ENCODE measurements at regions not wholly inside any gene's neighbourhood (a gene's known extent, or its start where the extent isn't known, plus 50 kb on each side); places are given as distances from the start of the nearest gene placed in this dataset.
"Not testable (repeated sequence)": the region's sequence is repeated elsewhere in the genome, so short reads cannot be mapped to it uniquely, and the experiment has no call there.

DNA sequence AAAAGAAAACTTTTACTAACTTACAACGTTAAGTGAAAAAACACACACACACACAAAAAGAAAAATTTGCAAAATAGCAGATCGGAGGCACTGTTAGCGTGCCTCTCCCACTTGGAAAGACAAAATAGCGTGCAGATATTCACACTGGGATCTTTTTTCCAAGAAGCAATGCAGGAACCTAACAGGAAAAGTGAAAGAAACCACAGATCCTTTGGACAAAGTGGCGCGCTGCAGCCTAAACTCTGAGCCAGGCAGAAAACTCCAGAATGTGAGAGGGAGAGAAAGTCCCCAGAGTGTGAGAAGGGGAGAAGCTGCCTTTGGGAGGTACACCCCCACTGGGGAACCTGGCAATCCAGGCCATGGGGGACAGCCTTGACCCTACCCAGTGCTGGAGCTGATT lies 70.7 kb upstream of the SERPINE2 start:
- DNase-seq (ENCODE audit: low spot score) = no peak

DNA sequence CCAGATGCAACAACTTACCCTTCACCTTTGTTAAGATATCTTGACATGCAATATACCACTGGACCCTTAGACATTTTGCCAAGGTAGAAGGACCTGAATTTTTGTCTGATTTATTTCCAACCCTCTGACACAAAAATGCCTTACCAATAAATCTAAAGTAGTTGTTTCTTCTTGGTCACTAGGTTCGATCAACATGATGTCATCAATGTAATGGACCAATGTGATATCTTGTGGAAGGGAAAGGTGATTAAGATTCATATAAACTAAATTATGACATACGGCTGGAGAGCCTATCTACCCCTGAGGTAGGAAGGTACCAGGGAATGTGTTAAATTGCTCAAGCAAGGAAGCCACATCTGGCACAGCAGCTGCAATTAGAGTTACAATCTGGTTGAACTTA lies 67.7 kb upstream of the SERPINE2 start:
- no peak for DNase-seq (ENCODE audit: low spot score)

DNA sequence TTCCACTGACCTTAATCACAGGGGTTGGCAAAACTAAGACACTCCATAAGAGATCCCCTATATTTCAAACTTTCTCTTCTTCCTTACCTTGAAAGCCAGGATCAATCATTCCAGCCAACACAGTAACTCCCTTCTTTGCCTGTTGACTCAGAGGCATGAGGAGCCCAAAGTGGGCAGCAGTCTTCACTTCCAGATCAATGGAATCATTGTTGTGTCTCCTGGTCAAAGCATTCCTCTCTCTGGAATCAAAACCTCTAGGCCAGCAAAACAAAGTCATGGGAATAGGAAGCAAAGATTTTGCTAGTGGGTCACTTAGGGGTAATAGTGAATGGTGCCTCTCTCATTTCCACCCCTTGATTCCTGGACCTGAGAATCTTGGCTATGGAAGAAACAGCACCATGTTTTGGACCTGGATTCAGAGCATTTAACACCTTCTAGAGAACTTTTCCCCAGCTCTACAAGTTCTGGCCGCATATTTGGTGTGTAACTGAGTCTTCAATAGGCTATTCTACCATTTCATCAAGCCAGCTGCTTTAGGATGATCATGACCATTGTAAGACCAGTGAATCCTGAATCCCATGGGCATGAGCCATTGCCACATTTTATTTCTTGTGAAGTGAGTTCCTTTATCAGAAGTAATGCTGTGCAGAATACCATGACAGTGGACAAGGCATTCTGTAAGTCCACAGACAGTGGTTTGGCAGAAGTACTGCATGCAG lies 65.7 kb upstream of the SERPINE2 start:
- no peak for DNase-seq (ENCODE audit: low spot score)

DNA sequence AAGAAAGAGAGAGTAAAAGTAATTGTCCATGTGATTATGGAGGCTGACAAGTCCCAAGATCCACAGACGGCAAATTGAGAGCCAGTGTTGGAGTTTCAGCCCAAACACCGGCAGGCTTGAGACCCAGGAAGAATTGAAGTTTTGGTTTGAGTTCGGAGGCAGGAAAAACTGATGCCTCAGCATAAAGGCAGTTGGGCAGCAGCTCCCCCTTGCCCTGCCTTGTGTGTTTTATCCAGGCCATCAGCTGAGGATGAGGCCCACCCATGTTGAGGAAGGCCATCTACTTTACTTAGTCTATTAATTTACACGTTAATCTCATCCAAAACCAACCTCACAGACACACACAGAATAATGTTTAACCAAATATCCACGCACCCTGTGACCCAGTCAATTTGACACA lies 64.6 kb upstream of the SERPINE2 start:
- DNase-seq (ENCODE audit: low spot score) = no peak

DNA sequence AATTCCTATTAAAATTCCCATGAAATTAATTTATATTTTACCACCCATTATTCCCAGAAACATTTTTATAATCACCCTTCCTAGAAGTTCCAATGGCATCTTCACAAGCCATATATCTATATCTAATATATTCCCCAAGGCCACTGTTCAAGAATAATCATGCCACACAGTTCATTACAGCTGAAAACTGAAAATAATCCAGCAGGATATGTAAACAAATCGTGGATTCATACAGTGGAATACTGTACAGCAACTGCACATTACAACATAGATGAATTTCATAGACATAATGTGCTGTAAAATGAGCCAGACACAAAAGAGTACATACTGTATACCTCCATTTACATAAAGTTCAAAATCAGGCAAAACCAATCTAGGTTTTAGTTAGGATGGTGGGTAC lies 63.9 kb upstream of the SERPINE2 start:
- DNase-seq (ENCODE audit: low spot score) = no peak

DNA sequence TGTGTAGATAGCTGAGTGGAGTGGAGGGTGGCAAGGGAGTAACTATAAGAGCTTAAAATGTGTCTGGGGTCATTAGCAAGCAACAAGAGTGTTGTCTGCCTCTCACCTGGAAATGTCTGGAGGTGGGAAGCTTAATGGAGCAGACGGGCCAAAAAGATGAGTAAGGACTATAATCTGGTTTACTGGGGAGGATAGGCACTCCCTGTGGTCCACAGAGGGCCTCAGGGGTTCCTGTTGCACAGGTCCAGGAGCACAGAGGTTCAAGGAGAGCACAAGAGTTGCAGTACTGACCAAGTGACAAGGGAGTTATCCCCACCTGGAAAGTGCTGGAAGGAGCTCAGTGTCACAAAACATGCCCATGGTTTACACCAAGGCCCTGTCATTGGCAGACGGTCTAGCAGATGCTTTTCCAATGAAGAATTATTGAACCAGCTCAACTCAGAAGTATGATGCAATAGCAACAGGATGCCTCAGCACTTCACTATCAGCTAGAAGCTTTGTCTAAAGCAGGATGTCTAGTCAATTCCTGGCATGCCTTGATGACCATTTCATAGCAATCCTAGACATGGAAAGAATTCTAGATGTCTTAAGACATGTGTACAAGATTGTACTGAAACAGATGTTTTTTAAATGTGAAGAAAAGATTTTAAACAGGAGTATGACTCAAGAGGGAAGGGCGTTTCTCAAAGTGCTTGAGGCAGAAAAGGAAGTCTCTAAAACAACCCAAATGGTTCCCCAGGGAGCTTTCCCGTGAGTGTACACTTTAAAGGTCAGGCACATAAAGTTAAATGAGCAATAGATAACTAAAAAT lies 62.9 kb upstream of the SERPINE2 start:
- DNase-seq (ENCODE audit: low spot score) = no peak

DNA sequence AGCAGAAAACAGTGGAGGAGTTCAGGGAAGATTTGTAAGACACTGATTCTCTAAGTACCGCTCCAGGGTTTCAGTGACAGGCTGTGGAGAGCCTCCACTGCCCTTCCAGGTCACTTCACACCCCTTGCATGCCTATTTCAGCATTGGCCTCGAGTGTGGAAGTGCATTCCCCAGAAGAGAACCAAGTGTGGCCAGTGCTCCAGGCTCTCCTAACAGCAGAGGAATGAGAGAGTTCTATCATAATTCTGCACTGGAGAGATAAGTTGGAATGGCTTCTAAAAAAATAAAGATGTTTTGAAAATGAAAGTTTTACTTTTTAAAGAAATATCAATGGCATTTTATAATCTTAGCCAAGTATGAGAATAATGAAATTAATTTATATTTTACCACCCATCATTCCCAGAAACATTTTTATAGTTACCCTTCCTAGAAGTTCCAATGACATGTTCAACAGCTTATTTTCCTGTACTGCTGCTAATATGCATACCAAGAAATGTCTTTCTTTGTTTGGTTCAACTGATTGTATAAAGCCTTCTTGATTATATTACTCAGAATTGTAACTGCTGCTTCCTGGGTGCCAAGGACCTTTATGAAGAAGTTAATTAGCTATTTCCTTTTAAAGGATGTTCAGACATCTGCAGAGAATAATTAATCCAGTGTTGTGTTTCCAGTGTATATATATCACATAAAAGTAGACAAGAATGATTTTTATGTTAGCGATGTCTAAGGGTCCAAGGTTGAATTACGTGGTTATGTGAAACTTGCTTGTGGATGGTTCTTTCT lies 61.0 kb upstream of the SERPINE2 start:
- DNase-seq (ENCODE audit: low spot score) = no peak

DNA sequence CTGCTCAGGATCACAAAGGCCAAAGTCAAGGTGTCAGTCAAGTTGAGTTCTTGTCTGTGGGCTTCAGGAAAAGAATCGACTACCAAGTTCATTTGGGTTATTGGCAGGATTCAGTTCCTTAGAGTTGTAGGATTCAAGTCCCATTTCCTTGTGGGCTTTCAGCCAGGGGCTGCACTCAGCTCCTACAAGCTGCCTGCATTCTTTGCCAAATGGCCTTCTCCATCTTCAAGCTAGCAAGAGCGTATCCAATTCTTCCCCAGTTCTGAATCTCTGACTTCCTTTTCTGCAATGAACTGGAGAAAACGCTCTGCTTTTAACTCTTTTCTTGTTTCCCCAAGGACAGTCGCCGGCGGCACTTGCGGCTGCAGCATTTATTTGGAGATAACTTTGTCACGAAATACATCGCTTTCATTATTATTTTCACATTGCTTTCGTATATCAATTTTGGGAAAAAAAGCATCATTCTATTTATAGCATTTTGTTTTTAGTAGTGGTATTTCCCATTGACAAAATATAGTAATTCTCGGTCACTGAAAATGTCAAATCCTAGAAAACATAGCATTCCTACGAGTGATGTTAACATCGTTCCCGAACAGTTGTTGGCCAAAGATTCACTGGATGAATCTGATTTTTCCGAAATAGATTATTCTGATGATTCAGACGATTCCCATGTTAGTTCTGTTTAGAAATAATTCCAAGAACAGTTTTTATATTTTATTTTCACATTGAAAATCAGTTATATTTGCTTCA lies 59.6 kb upstream of the SERPINE2 start:
- no peak for DNase-seq (ENCODE audit: low spot score)

DNA sequence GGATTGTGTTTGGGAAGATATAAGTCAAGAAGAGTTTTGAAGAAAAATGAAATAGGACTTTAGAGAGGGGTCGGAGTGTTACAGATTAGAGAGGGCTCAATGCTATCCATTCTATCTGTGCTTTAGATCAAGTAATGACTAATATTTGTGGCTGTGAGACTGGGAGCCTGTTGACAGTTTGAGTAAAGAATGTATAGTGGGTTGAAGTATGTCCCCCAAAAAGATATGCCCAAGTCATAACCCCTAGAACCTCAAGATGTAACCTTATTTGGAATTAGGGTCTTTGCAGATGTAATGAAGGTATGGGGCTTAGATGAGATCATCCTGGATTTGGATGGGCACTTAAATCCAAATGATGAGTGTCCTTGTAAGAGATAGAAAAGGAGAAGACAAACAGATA lies 55.3 kb upstream of the SERPINE2 start:
- no peak for DNase-seq (ENCODE audit: low spot score)

DNA sequence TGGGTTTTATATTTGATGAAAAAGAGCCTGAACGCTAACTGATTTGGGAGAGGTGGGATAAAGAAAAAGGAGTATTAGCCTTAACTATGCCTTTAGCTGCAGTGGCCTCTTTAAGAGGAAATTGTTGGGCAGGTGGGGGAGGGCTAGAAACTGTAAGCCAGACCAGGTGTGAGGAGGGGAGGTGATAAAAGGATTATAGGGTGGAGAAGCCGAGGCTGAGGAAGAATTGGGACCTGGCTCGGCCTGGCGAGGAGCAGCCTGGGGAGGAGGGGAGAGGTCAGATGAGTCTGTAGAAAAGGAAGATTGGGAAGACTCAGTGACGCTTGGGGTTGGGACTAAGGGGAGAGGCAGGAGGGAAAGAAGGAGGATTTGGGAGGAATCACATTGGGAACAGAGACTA lies 52.6 kb upstream of the SERPINE2 start:
- not testable (repeated sequence) for DNase-seq (ENCODE audit: low spot score)

DNA sequence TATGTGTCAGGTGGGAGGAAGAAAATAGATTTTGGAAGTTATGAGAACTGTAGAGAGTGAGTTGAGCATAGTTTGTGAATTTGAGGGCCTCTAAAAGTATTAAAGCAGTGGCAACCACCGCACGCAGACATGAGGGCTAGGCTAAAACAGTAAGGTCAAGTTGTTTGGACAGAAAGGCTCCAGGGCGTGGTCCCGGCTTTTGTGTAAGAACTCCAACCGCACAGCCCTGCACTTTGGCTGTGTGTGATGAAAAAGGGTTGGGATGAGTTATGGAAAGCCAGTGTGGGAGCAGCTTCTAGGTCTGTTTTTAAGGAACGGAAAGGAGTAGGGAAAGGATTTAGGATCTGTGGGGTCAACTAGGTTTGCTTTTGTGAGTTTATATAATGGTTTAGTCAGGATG lies 50.5 kb upstream of the SERPINE2 start:
- DNase-seq (ENCODE audit: low spot score) = not testable (repeated sequence)
